ENCODE measurements at regions not wholly inside any gene's neighbourhood (a gene's known extent, or its start where the extent isn't known, plus 50 kb on each side); places are given as distances from the start of the nearest gene placed in this dataset.

DNA sequence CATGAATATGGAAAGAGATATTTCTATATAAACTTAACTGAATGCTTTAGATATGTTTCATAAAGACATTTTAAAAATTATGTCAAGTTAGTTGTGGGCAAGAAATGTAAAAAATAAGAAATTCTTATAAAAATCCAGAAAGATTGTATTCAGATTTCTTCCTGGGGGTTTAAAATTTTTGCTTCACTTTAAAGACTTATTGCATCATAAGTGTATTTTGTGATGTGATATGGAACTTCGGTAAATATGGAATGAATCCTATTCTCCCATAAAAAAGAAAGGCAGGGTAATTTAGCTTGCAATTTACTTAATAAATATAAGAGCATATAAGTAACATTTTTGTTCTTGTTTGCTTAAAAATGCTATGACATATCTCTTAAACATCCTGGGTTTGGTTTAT lies 104.8 kb upstream of the CWC22 start:
- TF ChIP-seq, protein P1, sequence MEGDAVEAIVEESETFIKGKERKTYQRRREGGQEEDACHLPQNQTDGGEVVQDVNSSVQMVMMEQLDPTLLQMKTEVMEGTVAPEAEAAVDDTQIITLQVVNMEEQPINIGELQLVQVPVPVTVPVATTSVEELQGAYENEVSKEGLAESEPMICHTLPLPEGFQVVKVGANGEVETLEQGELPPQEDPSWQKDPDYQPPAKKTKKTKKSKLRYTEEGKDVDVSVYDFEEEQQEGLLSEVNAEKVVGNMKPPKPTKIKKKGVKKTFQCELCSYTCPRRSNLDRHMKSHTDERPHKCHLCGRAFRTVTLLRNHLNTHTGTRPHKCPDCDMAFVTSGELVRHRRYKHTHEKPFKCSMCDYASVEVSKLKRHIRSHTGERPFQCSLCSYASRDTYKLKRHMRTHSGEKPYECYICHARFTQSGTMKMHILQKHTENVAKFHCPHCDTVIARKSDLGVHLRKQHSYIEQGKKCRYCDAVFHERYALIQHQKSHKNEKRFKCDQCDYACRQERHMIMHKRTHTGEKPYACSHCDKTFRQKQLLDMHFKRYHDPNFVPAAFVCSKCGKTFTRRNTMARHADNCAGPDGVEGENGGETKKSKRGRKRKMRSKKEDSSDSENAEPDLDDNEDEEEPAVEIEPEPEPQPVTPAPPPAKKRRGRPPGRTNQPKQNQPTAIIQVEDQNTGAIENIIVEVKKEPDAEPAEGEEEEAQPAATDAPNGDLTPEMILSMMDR (IDR thresholded peaks at IDR 0.05; ENCODE audit: insufficient read depth, low read length, poor library complexity, severe bottlenecking), result no peak

DNA sequence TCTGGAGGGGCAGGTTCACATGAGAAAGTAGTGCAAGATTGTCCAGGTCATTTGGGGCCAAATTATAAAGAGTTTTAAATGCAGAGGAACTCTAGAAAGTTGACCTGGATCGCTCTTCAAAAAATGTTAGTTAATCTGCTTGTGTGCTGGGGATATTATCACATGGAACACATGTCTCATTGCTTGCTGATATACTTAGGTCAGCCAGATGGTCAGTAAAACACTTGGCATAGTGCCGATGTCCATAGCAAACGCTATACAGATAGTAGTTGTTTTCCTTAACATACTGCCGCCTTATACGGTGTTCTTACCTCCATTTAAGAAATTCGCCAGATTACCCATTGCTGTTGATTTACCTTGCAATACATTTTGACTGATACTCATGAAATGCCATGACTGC lies 103.4 kb upstream of the CWC22 start:
- no peaks in the 10 kb centered on the region for H3K27me3 ChIP-seq (ENCODE audit: control insufficient read depth, insufficient read depth, low read length)
- H3K4me3 ChIP-seq (ENCODE audit: low read depth, low read length), result no peak overlapping the region
- no peaks in the 10 kb centered on the region for H3K36me3 ChIP-seq (ENCODE audit: control insufficient read depth, insufficient read depth, low read length)
- TF ChIP-seq, protein P1 (IDR thresholded peaks at IDR 0.05; ENCODE audit: insufficient read depth, low read length, poor library complexity, severe bottlenecking), result no peak
- DNase-seq (ENCODE audit: low read depth), result no peak

More for the DNA sequence above, 104.8 kb upstream of the CWC22 start:
- Histone ChIP-seq H3K27me3 (ENCODE audit: control insufficient read depth, insufficient read depth, low read length) (no peaks in the 10 kb centered on the region), H3K36me3 (ENCODE audit: control insufficient read depth, insufficient read depth, low read length) (no peaks in the 10 kb centered on the region), H3K4me3 (ENCODE audit: low read depth, low read length) (no peak overlapping the region)
- DNase-seq (ENCODE audit: low read depth), result no peak

DNA sequence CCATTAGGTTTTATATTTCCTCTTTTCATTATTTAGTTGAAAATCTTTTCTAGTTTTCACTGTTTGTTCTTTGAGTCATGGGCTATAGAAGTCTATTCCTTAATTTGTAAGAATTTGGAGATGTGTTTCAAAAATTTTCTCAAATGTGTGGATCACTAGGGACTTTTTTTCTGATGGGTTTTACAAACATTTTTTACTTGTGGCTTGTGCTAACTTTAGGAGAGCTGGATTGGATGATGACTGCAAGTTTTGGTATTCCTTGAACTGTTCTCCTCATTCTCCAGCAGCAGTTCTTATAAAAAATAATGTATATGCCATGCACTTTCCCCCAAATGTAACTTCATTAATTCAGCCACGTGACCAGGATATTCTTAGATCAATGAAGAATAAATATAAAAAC lies 94.7 kb upstream of the CWC22 start:
- no peaks in the 10 kb centered on the region for H3K36me3 ChIP-seq (ENCODE audit: control insufficient read depth, insufficient read depth, low read length)
- DNase-seq (ENCODE audit: low read depth), result no peak
- no peak overlapping the region for H3K4me3 ChIP-seq (ENCODE audit: low read depth, low read length)
- TF ChIP-seq, protein P1 (IDR thresholded peaks at IDR 0.05; ENCODE audit: insufficient read depth, low read length, poor library complexity, severe bottlenecking), result no peak
- no peaks in the 10 kb centered on the region for H3K27me3 ChIP-seq (ENCODE audit: control insufficient read depth, insufficient read depth, low read length)

DNA sequence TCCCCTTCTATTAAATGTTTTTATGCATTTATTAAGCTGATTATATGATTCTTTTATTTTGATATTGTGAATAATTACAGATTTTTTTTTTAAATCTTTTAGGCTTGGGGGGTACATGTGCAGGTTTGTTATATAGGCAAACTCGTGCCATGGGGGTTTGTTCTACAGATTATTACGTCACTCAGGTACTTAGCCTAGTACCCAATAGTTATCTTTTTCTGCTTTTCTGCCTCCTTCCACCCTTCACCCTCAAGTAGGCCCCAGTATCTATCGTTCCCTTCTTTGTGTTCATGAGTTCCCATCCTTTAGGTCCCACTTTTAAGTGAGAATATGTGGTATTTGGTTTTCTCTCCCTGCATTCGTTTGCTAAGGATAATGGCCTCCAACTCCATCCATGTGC lies 92.2 kb upstream of the CWC22 start:
- Histone ChIP-seq H3K27me3 (ENCODE audit: control insufficient read depth, insufficient read depth, low read length) (no peaks in the 10 kb centered on the region), H3K36me3 (ENCODE audit: control insufficient read depth, insufficient read depth, low read length) (no peaks in the 10 kb centered on the region), H3K4me3 (ENCODE audit: low read depth, low read length) (no peak overlapping the region)
- DNase-seq (ENCODE audit: low read depth), result no peak
- TF ChIP-seq, protein P1 (IDR thresholded peaks at IDR 0.05; ENCODE audit: insufficient read depth, low read length, poor library complexity, severe bottlenecking), result no peak

DNA sequence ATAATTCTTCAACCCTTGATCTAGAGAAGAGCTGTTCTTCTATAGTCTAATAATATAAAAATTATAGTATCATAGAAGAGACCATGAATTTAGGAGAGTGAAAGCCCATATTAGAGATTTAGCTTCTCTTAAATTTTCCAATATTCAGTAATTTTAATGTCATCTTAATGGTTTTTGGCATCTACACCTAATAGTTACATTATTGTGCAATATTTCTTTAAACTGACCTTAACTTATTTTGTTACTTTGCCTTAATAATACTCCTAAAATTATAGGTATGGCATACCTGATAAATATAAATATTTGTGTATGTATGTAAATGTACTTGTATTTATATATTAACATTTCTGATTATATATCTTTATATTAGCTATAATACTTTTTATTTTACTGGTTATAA lies 78.0 kb upstream of the CWC22 start:
- no peaks in the 10 kb centered on the region for H3K27me3 ChIP-seq (ENCODE audit: control insufficient read depth, insufficient read depth, low read length)
- H3K4me3 ChIP-seq (ENCODE audit: low read depth, low read length), result no peak overlapping the region
- TF ChIP-seq, protein P1 (IDR thresholded peaks at IDR 0.05; ENCODE audit: insufficient read depth, low read length, poor library complexity, severe bottlenecking), result no peak
- no peak for DNase-seq (ENCODE audit: low read depth)
- no peaks in the 10 kb centered on the region for H3K36me3 ChIP-seq (ENCODE audit: control insufficient read depth, insufficient read depth, low read length)

DNA sequence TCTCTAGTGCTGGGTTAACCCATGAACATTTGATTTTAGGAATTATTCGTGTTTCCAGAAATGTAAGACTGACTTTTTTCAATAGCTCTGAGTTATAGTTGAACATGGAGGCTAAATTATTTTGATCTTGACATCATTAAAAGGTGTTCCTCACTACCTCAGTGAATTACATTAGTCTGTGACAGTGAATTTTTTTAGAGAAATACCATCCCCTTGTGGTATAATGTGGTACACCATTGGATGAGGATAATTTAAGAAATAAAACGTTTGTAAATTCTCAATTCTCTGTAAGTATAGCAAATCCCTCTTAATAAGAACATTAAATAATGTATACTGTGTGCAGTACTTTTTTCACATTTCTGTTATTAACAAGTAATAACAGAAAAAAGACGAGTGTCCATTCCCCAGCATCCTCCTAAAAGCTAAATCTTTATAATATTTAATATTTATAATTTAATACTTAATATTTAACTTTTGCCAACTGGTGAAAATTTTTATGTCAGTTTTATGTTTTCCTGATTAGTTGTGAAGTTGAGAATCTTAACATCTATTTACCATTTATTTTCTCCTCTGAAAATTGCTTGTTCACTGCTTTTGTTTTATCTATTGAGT lies 70.3 kb upstream of the CWC22 start:
- Histone ChIP-seq H3K4me3 (ENCODE audit: low read depth, low read length) (no peak overlapping the region), H3K27me3 (ENCODE audit: control insufficient read depth, insufficient read depth, low read length) (no peaks in the 10 kb centered on the region), H3K36me3 (ENCODE audit: control insufficient read depth, insufficient read depth, low read length) (no peaks in the 10 kb centered on the region)
- peak; percentile 1 for DNase-seq (ENCODE audit: low read depth)
- TF ChIP-seq, protein P1 (IDR thresholded peaks at IDR 0.05; ENCODE audit: insufficient read depth, low read length, poor library complexity, severe bottlenecking), result peak; percentile 64

Data from kidney epithelial cell (primary cell).